ENCODE measurements at regions not wholly inside any gene's neighbourhood (a gene's known extent, or its start where the extent isn't known, plus 50 kb on each side); places are given as distances from the start of the nearest gene placed in this dataset.
"Not testable (repeated sequence)": the region's sequence is repeated elsewhere in the genome, so short reads cannot be mapped to it uniquely, and the experiment has no call there.

DNA sequence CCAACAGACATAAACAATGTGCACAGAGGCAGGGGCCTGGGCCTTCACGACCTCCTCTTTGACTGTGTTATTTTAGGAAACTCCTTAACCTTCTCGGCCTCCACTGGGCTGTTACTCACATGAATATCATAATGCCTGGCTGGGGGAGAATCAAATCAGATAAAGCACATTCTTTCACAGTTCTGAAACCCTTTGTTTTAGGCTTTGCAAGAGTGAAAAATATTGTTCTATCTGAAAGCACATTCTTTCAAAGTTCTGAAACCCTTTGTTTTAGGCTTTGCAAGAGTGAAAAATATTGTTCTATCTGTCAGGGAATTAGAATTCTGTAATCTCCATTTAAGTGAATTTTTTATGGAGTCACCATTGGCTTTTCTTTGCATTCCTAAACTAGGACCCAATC, 50.7 kb upstream of the SYNDIG1 start:
- no peak for DNase-seq (ENCODE audit: low read depth)
- TF ChIP-seq, protein P1, sequence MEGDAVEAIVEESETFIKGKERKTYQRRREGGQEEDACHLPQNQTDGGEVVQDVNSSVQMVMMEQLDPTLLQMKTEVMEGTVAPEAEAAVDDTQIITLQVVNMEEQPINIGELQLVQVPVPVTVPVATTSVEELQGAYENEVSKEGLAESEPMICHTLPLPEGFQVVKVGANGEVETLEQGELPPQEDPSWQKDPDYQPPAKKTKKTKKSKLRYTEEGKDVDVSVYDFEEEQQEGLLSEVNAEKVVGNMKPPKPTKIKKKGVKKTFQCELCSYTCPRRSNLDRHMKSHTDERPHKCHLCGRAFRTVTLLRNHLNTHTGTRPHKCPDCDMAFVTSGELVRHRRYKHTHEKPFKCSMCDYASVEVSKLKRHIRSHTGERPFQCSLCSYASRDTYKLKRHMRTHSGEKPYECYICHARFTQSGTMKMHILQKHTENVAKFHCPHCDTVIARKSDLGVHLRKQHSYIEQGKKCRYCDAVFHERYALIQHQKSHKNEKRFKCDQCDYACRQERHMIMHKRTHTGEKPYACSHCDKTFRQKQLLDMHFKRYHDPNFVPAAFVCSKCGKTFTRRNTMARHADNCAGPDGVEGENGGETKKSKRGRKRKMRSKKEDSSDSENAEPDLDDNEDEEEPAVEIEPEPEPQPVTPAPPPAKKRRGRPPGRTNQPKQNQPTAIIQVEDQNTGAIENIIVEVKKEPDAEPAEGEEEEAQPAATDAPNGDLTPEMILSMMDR (conservative IDR thresholded peaks at IDR 0.05; ENCODE audit: low read depth, low read length) = no peak
- no peak overlapping the region for H3K4me3 ChIP-seq (ENCODE audit: low read depth, low read length)

DNA sequence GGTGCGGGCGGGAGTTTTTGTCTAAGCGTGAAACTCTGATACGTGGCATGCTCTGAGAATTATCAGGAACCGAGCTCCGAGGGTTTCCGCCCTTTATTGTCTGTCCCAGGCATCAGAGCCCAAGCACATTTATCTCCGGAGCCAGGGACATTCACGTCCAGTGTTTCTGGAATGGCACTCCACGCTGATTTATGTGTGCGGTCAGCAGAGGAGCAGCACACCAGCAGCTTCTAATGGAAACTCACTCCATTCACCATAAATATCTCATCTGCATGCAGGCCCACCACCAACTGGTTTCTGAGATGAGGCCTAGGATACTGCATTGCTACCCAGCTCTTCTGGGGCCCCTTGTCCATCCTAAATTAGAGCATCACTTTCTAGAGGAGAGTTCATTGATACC, 51.9 kb upstream of the SYNDIG1 start:
- TF ChIP-seq, protein P1 (conservative IDR thresholded peaks at IDR 0.05; ENCODE audit: low read depth, low read length) = no peak
- H3K4me3 ChIP-seq (ENCODE audit: low read depth, low read length) = no peak overlapping the region
- DNase-seq (ENCODE audit: low read depth) = no peak

DNA sequence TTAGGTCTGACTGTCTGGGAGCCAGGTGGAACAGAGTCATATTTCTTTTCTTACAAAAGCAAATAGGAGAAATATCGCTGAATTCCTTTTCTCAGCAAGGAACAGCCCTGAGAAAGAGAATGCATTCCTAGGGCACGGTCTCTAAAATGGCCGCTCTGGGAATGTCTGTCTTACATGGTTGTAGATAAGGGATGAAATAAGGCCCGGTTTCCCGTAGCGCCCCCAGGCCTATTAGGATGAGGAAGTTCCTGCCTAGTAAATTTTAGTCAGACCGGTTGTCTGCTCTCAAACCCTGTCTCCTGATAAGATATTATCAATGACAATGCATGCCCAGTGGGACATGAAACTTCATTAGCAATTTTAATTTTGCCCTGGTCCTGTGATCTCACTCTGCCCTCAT, 54.0 kb upstream of the SYNDIG1 start:
- DNase-seq (ENCODE audit: low read depth); H3K4me3 ChIP-seq (ENCODE audit: low read depth, low read length): not testable (repeated sequence)

DNA sequence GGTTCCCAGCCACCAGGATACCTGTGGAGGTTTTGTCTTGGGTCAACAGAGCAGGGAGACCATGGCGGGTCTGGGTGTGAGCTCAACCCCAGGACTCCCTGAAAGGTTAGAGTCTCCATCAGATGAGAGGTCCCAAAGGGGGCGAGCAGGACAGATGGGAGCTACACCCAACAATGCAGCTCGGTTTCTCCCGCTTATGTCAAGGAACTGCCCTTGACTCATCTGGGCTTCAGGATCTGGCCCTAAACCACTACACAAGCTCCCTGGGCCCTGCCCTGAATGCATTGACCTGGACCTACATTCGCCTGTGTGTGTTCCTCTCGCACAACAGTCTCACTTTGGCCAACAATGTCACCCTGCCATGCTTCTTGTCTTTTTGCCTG, 57.6 kb upstream of the SYNDIG1 start:
- no peak overlapping the region for H3K4me3 ChIP-seq (ENCODE audit: low read depth, low read length)
- DNase-seq (ENCODE audit: low read depth) = no peak
- TF ChIP-seq, protein P1 (conservative IDR thresholded peaks at IDR 0.05; ENCODE audit: low read depth, low read length) = no peak

DNA sequence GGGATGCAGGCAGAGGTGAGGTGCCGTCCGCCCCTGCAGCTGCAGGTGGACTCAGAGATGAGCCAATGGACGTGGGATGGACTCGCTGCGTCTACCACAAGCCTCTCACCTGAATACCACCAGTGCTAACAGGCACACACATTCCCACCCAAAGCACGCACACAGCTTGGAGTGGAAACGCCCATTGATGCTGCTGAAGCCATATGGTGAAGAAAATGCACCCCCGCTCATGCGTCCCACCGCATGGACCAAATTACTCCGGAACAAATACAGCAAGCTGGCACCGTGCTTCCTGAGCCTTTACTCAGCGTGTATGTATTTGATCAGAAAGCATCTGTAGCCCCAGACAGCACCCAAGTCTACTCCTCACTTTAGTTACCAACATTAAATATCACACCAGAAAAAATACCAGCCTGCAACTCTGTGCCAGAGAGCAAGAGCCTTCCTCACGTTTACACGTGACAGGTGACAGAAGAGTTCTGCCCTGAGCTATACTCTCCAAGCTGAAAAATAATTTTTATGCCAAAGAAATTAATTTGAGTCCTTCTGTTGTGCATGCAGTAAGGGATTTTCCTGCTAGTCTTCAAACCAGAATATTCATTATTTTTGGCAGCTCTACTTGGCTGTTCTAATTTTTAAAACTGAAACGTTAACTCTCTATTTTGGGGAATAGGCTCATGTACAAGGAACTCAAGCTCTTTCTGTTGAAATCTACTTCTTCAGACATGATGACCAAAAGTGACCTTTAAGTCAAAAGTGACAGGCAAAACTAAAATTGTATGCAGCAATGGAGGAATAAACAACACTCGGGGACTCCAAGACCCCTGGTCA, 58.2 kb upstream of the SYNDIG1 start:
- TF ChIP-seq, protein P1 (conservative IDR thresholded peaks at IDR 0.05; ENCODE audit: low read depth, low read length) = no peak
- DNase-seq (ENCODE audit: low read depth) = no peak
- no peak overlapping the region for H3K4me3 ChIP-seq (ENCODE audit: low read depth, low read length)

GRCh38 chr20:24407151-24407550, 62.3 kb upstream of the SYNDIG1 start:
- no peak overlapping the region for H3K4me3 ChIP-seq (ENCODE audit: low read depth, low read length)
- TF ChIP-seq, protein P1 (conservative IDR thresholded peaks at IDR 0.05; ENCODE audit: low read depth, low read length) = no peak
- no peak for DNase-seq (ENCODE audit: low read depth)

DNA sequence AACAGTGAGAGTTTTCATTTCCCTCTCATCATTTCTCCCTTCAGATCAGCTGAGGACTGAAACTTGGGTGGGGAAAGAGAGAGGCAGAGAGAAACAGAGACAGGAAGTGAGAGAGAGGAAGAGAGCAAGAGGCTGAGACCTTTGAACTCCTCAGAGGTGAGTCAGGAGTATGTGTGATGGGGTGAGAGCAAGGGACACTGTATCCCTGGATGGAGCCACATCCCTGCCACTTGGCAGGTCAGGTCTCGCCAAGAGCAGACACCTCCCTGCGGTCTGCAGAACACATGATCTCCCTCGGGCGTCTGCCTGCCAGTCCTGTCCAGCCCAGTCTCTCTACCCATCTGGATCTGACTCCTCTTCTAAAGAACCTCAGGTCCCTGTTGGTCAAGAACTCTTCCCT, 62.7 kb upstream of the SYNDIG1 start:
- DNase-seq (ENCODE audit: low read depth) = no peak
- H3K4me3 ChIP-seq (ENCODE audit: low read depth, low read length) = no peak overlapping the region
- TF ChIP-seq, protein P1 (conservative IDR thresholded peaks at IDR 0.05; ENCODE audit: low read depth, low read length) = no peak

Measured in epithelial cell of proximal tubule (primary cell).